ENCODE measurements at regions not wholly inside any gene's neighbourhood (a gene's known extent, or its start where the extent isn't known, plus 50 kb on each side); places are given as distances from the start of the nearest gene placed in this dataset.

GRCh38 chr5:158058208-158059120, 199.5 kb upstream of the CLINT1 start:
- no peaks in the 10 kb centered on the region for H3K27me3 ChIP-seq (replicated peaks; ENCODE audit: insufficient read depth, low read length)
- no peaks in the 10 kb centered on the region for H3K36me3 ChIP-seq (replicated peaks; ENCODE audit: insufficient read depth, low read length)
- no peak overlapping the region for H2AFZ ChIP-seq (ENCODE audit: low read length)
- no peak for TF ChIP-seq EZH2phosphoT487 (IDR thresholded peaks at IDR 0.05; ENCODE audit: low read length)
- no peak for TF ChIP-seq CTCF (IDR thresholded peaks at IDR 0.05; ENCODE audit: low read length)
- no peak for TF ChIP-seq EZH2 (optimal IDR thresholded peaks at IDR 0.05; ENCODE audit: low read depth, low read length)
- H3K79me2 ChIP-seq (ENCODE audit: low read length) = no peaks in the 10 kb centered on the region
- no peaks in the 10 kb centered on the region for H3K9me2 ChIP-seq (replicated peaks; ENCODE audit: insufficient read depth, low read length)
- H3F3A ChIP-seq (ENCODE audit: insufficient read depth, low read length) = no peaks in the 10 kb centered on the region
- no peak overlapping the region for H3K4me3 ChIP-seq (ENCODE audit: low read length)
- H3K27ac ChIP-seq (ENCODE audit: low read length) = no peak overlapping the region
- no peaks in the 10 kb centered on the region for H3K9me3 ChIP-seq (replicated peaks; ENCODE audit: insufficient read depth, low read length)
- H4K20me1 ChIP-seq (ENCODE audit: insufficient read depth, low read length) = no peaks in the 10 kb centered on the region
- no peak overlapping the region for H3K4me2 ChIP-seq (ENCODE audit: low read depth, low read length)
- DNase-seq = no peak
- peaks cover 7% of the 10 kb centered on the region; the same call in 1 of the 2 replicates for H3K4me1 ChIP-seq (ENCODE audit: low read length)
- H3K9ac ChIP-seq (ENCODE audit: low read length) = no peak overlapping the region

GRCh38 chr5:158056130-158056825, 197.3 kb upstream of the CLINT1 start:
- H3K9me2 ChIP-seq (replicated peaks; ENCODE audit: insufficient read depth, low read length) = no peaks in the 10 kb centered on the region
- no peak overlapping the region for H3K9ac ChIP-seq (ENCODE audit: low read length)
- no peak overlapping the region for H2AFZ ChIP-seq (ENCODE audit: low read length)
- no peaks in the 10 kb centered on the region for H3K9me3 ChIP-seq (replicated peaks; ENCODE audit: insufficient read depth, low read length)
- H3K36me3 ChIP-seq (replicated peaks; ENCODE audit: insufficient read depth, low read length) = no peaks in the 10 kb centered on the region
- no peaks in the 10 kb centered on the region for H3K79me2 ChIP-seq (ENCODE audit: low read length)
- TF ChIP-seq EZH2phosphoT487 (IDR thresholded peaks at IDR 0.05; ENCODE audit: low read length) (no peak), CTCF (IDR thresholded peaks at IDR 0.05; ENCODE audit: low read length) (no peak), EZH2 (optimal IDR thresholded peaks at IDR 0.05; ENCODE audit: low read depth, low read length) (no peak)
- H3K4me2 ChIP-seq (ENCODE audit: low read depth, low read length) = no peak overlapping the region
- H3K27ac ChIP-seq (ENCODE audit: low read length) = no peak overlapping the region
- H4K20me1 ChIP-seq (ENCODE audit: insufficient read depth, low read length) = no peaks in the 10 kb centered on the region
- no peak for DNase-seq
- no peaks in the 10 kb centered on the region for H3K27me3 ChIP-seq (replicated peaks; ENCODE audit: insufficient read depth, low read length)
- H3F3A ChIP-seq (ENCODE audit: insufficient read depth, low read length) = no peaks in the 10 kb centered on the region
- no peak overlapping the region for H3K4me3 ChIP-seq (ENCODE audit: low read length)
- peaks cover 7% of the 10 kb centered on the region; the same call in 1 of the 2 replicates for H3K4me1 ChIP-seq (ENCODE audit: low read length)

GRCh38 chr5:158055111-158055501, 196.2 kb upstream of the CLINT1 start:
- H3F3A ChIP-seq (ENCODE audit: insufficient read depth, low read length) = no peaks in the 10 kb centered on the region
- H3K9ac ChIP-seq (ENCODE audit: low read length) = no peak overlapping the region
- H3K27ac ChIP-seq (ENCODE audit: low read length) = no peak overlapping the region
- no peak overlapping the region for H3K4me2 ChIP-seq (ENCODE audit: low read depth, low read length)
- no peaks in the 10 kb centered on the region for H3K9me3 ChIP-seq (replicated peaks; ENCODE audit: insufficient read depth, low read length)
- H2AFZ ChIP-seq (ENCODE audit: low read length) = no peak overlapping the region
- H4K20me1 ChIP-seq (ENCODE audit: insufficient read depth, low read length) = no peaks in the 10 kb centered on the region
- peaks cover 7% of the 10 kb centered on the region; the same call in 1 of the 2 replicates for H3K4me1 ChIP-seq (ENCODE audit: low read length)
- DNase-seq = no peak
- no peak overlapping the region for H3K4me3 ChIP-seq (ENCODE audit: low read length)
- no peaks in the 10 kb centered on the region for H3K9me2 ChIP-seq (replicated peaks; ENCODE audit: insufficient read depth, low read length)
- H3K27me3 ChIP-seq (replicated peaks; ENCODE audit: insufficient read depth, low read length) = no peaks in the 10 kb centered on the region
- H3K79me2 ChIP-seq (ENCODE audit: low read length) = no peaks in the 10 kb centered on the region
- H3K36me3 ChIP-seq (replicated peaks; ENCODE audit: insufficient read depth, low read length) = no peaks in the 10 kb centered on the region
- TF ChIP-seq CTCF (IDR thresholded peaks at IDR 0.05; ENCODE audit: low read length) (no peak), EZH2 (optimal IDR thresholded peaks at IDR 0.05; ENCODE audit: low read depth, low read length) (no peak), EZH2phosphoT487 (IDR thresholded peaks at IDR 0.05; ENCODE audit: low read length) (no peak)

Measured in MM.1S (cell line).